HG03039 (cell line): ENCODE measurements at regions not wholly inside any gene's neighbourhood (a gene's known extent, or its start where the extent isn't known, plus 50 kb on each side); places are given as distances from the start of the nearest gene placed in this dataset.

Source experiments
- ATAC-seq: cut with Tn5 transposase; IDR thresholded peaks from one replicate; pipeline ENCODE4 v1.9.1; 2021; ENCODE audit warnings: mild to moderate bottlenecking, moderate library complexity; ENCODE audit not compliant: unreplicated experiment

DNA sequence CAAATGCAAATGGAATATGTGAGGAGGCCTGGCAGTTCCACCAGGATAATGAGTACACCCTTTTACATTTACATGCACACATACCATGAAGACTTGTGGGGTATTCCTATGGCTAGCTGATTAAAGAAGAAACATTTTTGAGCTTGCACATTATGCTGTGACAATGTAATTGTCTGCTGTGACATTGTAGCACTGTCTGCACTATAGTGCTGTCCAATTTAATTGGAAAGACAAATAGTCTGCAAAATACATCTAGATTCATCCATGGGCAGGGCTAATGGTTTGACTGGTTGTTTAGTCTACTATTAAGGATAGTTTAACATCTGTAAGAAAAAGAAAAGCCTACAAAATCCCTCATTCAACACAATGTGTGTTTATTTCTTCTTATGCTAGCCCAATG, 1005.6 kb upstream of the LRFN5 start:
- ATAC-seq = no peak

GRCh38 chr14:40599725-40600124, 1007.0 kb upstream of the LRFN5 start:
- no peak for ATAC-seq

GRCh38 chr14:40581264-40581663, 1025.4 kb upstream of the LRFN5 start:
- no peak for ATAC-seq

- ATAC-seq = no peak
Observed at GRCh38 chr14:40576880-40577478, 1029.7 kb upstream of the LRFN5 start.

- ATAC-seq = no peak
Observed at GRCh38 chr14:40574780-40575179, 1031.9 kb upstream of the LRFN5 start.

DNA sequence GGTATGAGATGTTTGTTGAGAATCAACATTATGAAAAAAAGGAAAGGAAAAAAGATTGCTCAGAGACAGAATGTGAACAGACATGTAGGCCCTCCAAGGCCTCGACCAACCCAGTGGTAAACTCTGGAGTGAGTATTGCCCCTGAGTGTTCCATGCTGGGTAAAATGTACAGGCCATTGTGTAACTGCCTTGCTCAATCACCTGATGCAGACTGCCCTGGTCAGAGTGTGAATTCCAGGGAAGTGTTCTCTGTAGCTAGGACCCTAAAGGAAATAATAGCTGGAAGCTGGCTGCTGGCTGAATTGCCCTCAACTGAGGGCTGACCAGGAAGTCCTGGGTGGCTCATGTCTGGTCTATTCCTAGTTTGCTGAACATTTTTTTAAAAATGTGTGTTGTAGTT, 1081.4 kb upstream of the LRFN5 start:
- ATAC-seq = no peak

DNA sequence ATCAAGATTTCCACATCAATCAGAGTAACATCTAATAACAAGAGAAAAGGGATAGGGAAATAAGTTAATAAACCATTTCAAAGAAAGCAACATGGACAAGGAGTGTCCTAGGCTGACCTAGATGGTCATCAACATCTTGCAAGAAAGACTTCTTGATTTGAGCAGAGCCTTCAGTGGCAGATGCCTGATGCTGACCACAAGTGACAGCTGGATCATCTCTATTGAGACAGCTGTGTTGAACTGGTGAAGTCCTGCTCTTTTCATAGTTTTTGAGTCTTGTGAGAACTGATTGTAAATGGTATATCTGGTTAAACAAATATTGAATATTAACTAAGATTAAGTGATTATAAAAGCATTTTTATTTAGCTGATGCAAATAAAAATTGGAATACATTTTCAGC, 1083.6 kb upstream of the LRFN5 start:
- no peak for ATAC-seq

DNA sequence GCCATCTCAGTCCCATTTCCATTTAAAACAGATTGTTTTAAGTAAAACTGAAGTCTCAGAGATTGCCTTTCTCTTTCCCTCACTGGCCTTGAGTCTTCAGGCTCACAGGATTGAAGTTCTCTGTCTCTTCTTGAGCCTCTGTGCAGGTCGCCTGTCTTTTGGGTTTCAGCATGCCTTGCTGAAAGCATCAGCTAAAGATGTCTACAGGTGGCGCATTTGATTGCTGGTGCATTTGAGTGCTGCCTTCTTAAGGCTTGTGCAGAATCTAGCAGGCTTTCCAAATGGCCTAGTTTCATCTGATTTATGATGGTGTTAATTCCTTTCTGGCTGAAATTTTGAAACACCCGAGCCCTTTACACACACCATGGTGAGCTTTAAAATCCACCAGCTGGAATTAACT, 1062.2 kb upstream of the FBXO33 start:
- no peak for ATAC-seq

DNA sequence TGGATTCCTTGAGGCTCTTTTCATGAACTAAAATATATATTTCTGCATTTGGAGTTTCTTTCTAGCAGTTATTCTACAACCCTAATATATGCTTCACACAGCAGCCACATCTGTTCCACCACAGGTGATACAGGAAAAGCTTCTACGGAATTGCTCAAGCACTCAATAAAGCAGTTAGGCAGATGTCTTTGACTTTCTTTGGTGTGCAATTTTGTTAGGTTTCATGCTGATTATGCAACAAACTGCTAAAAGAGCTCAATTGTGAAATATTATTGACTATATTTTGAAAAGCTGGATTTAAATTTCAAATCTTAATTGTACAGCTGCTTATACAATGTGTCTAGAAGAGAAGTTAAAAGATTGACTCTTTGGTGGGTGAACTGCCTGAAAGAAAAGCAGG, 1055.6 kb upstream of the FBXO33 start:
- no peak for ATAC-seq

DNA sequence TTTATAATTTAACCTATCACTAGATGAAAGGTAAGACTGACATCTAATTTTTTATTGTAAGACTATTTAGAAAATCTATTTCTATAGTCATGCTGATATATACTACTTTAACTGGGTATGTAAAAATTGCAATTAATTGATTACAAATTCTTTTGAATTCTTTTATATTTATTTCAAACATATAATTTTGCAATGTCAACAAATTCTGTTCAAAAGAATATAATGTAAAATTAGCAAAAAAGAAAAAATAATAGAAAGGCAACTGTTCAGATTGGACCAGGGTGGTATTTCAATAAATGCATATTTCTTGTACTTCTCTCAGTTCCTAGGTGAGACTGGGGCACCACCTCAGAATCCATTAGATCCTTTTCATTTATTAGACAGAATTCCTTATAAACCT, 1053.5 kb upstream of the FBXO33 start:
- no peak for ATAC-seq

DNA sequence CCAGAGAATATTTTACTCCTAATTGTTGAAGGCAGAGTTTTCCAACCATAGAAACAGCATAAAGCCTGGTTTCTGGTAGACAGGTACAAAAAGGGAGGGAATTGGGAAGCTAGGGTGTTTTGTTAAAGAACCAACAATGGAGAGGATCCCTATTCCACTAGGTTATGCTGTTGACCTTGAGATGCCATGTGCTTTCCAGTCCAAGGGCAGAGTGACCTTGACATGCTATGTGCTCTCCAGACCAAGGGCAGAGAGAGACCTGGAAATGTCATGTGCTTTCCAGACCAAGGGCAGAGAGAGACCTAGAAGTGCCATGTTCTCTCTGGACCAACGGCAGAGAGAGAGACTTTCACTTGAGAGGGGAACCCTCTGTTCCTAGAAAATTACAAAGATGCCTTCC, 1043.8 kb upstream of the FBXO33 start:
- ATAC-seq = no peak

DNA sequence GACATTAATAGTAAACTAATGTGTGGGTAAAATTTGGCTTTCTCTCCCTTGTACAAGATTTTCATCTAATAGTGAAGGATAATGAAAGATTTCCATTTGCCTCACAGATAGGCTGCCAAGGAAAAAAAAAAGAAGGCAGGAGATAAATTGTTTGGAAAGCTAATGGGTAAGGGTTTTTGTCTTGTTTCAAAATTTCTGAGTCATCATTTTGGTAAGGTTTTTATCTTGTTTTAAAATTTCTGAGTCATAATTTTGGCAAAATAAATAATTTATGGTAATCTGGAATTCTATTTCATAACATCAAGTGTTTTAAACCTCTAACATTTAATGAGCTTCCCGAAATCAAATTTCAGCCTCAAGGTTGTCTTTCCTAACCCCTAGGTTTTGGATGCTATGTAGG, 1035.7 kb upstream of the FBXO33 start:
- ATAC-seq = no peak

DNA sequence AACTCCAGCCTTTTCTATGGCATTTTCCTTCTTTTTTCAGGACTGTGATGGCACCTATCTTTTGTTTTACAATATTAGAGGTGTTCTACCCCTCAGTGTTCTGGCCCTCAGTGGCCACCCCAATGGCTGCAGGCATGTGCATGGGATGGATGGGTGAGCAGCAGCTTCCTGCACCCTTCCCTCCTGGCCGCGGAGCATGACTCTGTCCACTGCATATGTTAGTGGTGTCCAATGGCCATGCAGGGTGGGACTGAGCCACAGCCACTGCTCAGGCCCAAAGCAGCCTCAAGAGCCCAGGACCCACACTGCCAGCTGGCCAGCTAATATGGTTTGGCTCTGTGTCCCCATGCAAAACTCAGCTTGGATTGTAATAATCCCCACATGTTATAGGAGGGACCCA, 1032.3 kb upstream of the FBXO33 start:
- no peak for ATAC-seq

DNA sequence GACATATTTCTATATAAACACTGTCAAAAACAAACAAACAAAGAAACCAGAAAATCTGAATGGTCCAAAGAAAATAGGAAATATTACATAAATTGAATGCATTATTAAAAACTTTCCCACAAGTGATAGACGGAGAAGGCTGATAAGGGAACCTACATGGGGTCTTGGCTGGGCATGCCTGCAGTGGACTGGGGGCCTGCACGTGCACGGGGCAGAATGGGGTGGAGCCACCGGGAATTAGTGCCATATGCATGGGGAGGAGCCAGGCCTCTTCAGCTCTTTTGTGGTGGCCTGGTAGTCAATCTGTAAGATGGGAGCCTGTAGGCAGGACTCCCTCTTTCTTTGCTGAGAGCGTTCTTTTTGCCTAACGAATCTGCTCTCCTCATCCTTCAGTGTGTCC, 1031.7 kb upstream of the FBXO33 start:
- no peak for ATAC-seq

DNA sequence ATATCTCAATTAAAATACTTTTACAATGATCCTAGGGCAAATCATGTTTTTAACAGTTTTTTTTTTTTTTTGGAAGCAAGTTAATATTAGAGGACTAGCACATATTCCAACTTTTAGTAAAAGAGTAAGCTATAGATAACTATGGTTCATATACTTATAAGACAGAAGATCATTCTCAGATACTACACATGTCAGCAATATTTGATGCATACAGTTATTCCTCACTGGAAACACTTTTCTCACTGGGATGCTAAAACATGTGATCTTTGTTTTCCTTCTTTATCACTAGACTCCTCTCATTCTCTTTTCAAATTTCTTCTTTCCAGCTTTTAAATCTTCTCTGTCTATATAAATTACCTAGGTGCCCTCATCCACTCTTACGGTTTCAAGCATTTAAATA, 1020.4 kb upstream of the FBXO33 start:
- no peak for ATAC-seq

DNA sequence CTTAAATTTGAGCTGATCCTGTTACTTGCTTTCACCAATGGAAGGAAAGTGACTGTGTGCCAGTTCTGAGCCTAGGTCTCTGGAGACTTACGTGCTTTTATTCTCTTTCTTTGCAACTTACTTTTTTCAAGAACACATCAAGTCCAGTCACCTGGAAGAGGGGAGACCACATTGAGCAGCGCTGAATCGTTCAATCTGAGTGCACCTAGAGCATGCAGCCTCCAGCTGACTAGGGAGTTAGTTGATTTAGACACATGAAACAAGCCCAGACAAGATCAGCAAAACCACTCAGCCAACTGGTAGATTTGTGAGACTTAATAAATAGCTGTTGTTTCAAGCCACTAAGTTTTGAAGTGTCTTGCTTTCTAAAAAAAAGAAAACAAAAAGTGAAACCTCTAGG, 1014.8 kb upstream of the FBXO33 start:
- ATAC-seq = no peak

- no peak for ATAC-seq
Observed at GRCh38 chr14:40445020-40445419, 1012.8 kb upstream of the FBXO33 start.

GRCh38 chr14:40436551-40436950, 1004.3 kb upstream of the FBXO33 start:
- no peak for ATAC-seq

DNA sequence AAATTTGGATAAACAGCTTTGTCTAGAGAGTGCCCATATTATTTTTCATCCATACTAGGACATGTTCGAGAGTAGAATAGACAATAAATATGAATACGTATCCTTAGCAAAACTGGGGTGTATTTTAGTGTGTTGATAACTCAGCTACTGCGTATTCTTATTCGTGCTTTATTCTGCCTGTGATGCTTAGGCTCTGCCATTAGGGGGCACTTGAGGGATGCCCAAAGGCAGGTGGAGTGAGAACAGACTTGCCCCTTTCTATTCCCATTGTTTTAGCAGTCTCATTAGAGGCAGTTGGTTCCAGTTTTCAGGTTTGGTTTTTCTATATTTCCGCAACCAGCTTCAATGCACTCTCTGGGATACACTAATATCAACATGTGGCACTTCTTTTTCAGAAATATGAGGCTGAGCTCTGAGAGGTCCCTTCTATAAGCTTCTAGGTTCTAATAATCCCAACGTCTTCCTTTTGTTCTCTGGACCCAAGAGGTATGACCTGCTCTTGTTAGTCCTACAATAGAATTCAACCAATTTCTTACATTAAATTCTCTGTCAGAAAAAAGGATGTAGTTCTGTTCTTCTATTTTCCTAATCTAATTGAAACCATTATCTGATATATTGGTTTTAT, 985.7 kb upstream of the FBXO33 start:
- ATAC-seq = peak; percentile 54

DNA sequence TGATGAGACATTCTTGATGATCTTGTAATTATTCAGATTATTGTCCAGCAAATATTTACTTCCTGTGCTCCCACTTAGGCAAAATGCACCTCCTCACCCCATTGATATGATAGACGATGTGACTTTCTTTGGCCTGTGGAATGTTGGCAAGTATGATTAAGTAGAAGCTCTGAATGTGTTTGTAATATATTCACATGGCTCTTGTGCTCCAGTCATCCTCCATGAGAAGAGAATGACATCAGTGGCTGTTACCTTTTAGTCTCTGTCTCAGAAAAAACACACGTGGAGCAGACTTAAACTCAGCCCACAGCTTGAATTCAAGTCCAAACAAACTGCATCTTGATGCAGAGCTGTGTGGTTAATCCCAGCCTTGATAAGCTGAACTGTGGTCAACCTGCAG, 984.3 kb upstream of the FBXO33 start:
- ATAC-seq = no peak

- ATAC-seq = no peak
Observed at GRCh38 chr14:40414386-40414785, 982.2 kb upstream of the FBXO33 start.

- ATAC-seq = no peak
Observed at GRCh38 chr14:40413136-40413535, 980.9 kb upstream of the FBXO33 start.

GRCh38 chr14:40410708-40411107, 978.5 kb upstream of the FBXO33 start:
- no peak for ATAC-seq
